GM12878 (cell line): ENCODE measurements at regions not wholly inside any gene's neighbourhood (a gene's known extent, or its start where the extent isn't known, plus 50 kb on each side); places are given as distances from the start of the nearest gene placed in this dataset.

ENCODE experiments used
- ATAC-seq: fragments of 200-7000 bp; cut with Tn5 transposase; 3 replicates; pipeline ENCODE4 v1.9.1; 2020; ENCODE audit warnings: mild to moderate bottlenecking, moderate library complexity
- BruUV-seq: library from RNA; stranded (reverse); fragments of 400-500 nt; replicated peaks from 2 replicates; lab custom pipeline; 2021; lab: Mats Ljungman, UMichigan
- CTCF ChIA-PET: fragments of 300-600 bp; sonication (Branson Sonifier 250); formaldehyde crosslinking; extraction: SDS; loops from one replicate; lab custom pipeline; 2021; ENCODE audit warnings: inconsistent platforms; lab: Yijun Ruan, JAX
- POLR2A ChIA-PET: fragments of 350-600 bp; formaldehyde crosslinking; extraction: SDS; loops from one replicate; lab custom pipeline; 2021; ENCODE audit warnings: inconsistent platforms; lab: Charles Lee
- RAD21 ChIA-PET: fragments of 300-600 bp; sonication (Branson Sonifier 250); formaldehyde crosslinking; loops from one replicate; lab custom pipeline; 2023; ENCODE audit warnings: antibody characterized with exemption; ENCODE audit not compliant: unreplicated experiment; lab: Charles Lee
- SMC1A ChIA-PET: fragments of 300-600 bp; sonication (Branson Sonifier 250); formaldehyde crosslinking; loops from one replicate; lab custom pipeline; 2023; ENCODE audit not compliant: unreplicated experiment, uncharacterized antibody; lab: Charles Lee
- DNase-seq: peaks from one replicate; pipeline ENCODE4 v3.0.0-alpha.2; 2011; ENCODE audit warnings: low read depth, low spot score
- FAIRE-seq: peaks from 3 replicates; lab custom pipeline; 2011; peaks lifted over from hg19 to GRCh38; lab: Jason Lieb, UNC
- H2AFZ ChIP-seq: 2 replicates; pipeline ENCODE4 v1.6.0; 2011; ENCODE audit warnings: low read depth, low read length, control low read depth; ENCODE audit not compliant: control insufficient read depth
- H3K27ac ChIP-seq: 2 replicates; pipeline ENCODE4 v1.5.1; 2011; ENCODE audit warnings: control low read depth; ENCODE audit not compliant: control insufficient read depth, insufficient read depth
- H3K27me3 ChIP-seq, 2 experiments: replicated peaks in 1 of 2; 2 replicates each; pipeline versions ENCODE4 v1.6.0 to v1.6.1; 2011; ENCODE audit warnings: low read length in 1 of 2; ENCODE audit not compliant: control insufficient read depth in 2 of 2, insufficient read depth in 2 of 2
- H3K36me3 ChIP-seq, 2 experiments: 2 replicates each; pipeline ENCODE4 v1.5.1; 2011; ENCODE audit warnings: low read length in 1 of 2; ENCODE audit not compliant: control insufficient read depth in 2 of 2, insufficient read depth in 2 of 2
- H3K4me1 ChIP-seq: 2 replicates; pipeline ENCODE4 v1.6.1; 2011; ENCODE audit warnings: mild to moderate bottlenecking, low read length, moderate library complexity, mixed read lengths; ENCODE audit not compliant: control insufficient read depth, insufficient read depth
- H3K4me2 ChIP-seq: 2 replicates; pipeline ENCODE4 v1.6.0; 2011; ENCODE audit warnings: control low read depth; ENCODE audit not compliant: control insufficient read depth, insufficient read depth
- H3K4me3 ChIP-seq: fragments of 200-600 bp; sonication (generic); 2 replicates; pipeline ENCODE4 v1.5.1; 2016
- H3K79me2 ChIP-seq: 2 replicates; pipeline ENCODE4 v1.6.0; 2011; ENCODE audit warnings: low read length; ENCODE audit not compliant: control insufficient read depth, insufficient read depth
- H3K9ac ChIP-seq: 2 replicates; pipeline ENCODE4 v1.8.0; 2011; ENCODE audit warnings: low read length, control low read depth, mixed read lengths; ENCODE audit not compliant: control insufficient read depth, insufficient read depth
- H3K9me3 ChIP-seq: replicated peaks from 3 replicates; pipeline ENCODE4 v1.5.1; 2011; ENCODE audit warnings: mild to moderate bottlenecking, low read length; ENCODE audit not compliant: control insufficient read depth, insufficient read depth
- H4K20me1 ChIP-seq: 2 replicates; pipeline ENCODE4 v1.6.0; 2011; ENCODE audit not compliant: control insufficient read depth, insufficient read depth
- BACH1 ChIP-seq: fragments of 450-650 bp; IDR thresholded peaks from 2 replicates; pipeline ENCODE4 v1.6.1; 2017; ENCODE audit warnings: mild to moderate bottlenecking, borderline replicate concordance
- BHLHE40 ChIP-seq, 2 experiments: fragments of 450-650 bp in 1 of 2; IDR thresholded peaks; 2 replicates each; pipeline ENCODE4 v1.6.1; 2011 to 2017; ENCODE audit warnings: low read depth in 2 of 2, borderline replicate concordance in 1 of 2, improper control_type of control experiment in 1 of 2, low read length in 1 of 2, mild to moderate bottlenecking in 1 of 2
- CHD2 ChIP-seq: IDR thresholded peaks from 2 replicates; pipeline ENCODE4 v1.6.1; 2011; ENCODE audit warnings: low read depth, low read length, improper control_type of control experiment, borderline replicate concordance
- CHD4 ChIP-seq: fragments of 200-600 bp; sonication (generic); IDR thresholded peaks from 2 replicates; pipeline ENCODE4 v1.6.1; 2016; ENCODE audit warnings: mild to moderate bottlenecking
- EZH2 ChIP-seq: IDR thresholded peaks from 2 replicates; pipeline ENCODE4 v1.6.1; 2012; ENCODE audit warnings: low read depth, mild to moderate bottlenecking, control low read depth, inconsistent platforms, low read length, borderline replicate concordance; ENCODE audit not compliant: control insufficient read depth
- FOS ChIP-seq: IDR thresholded peaks from 3 replicates; pipeline ENCODE4 v1.6.1; 2011; ENCODE audit warnings: borderline replicate concordance; ENCODE audit not compliant: insufficient read length; ENCODE audit errors: extremely low read depth
- GABPA ChIP-seq: IDR thresholded peaks from 2 replicates; pipeline ENCODE4 v1.6.1; 2014; ENCODE audit warnings: antibody characterized with exemption, low read depth, mild to moderate bottlenecking, inconsistent platforms
- IKZF1 ChIP-seq: fragments of 450-650 bp; conservative IDR thresholded peaks from 2 replicates; pipeline ENCODE4 v1.6.1; 2017; ENCODE audit warnings: antibody characterized with exemption, mild to moderate bottlenecking
- IRF4 ChIP-seq: IDR thresholded peaks from 2 replicates; pipeline ENCODE4 v1.6.1; 2011; ENCODE audit warnings: low read depth, low read length
- MTA3 ChIP-seq: IDR thresholded peaks from 2 replicates; pipeline ENCODE4 v1.6.1; 2012; ENCODE audit warnings: low read length, inconsistent platforms, borderline replicate concordance
- MYB ChIP-seq: fragments of 150-350 bp; IDR thresholded peaks from 2 replicates; pipeline ENCODE4 v1.6.1; 2014; ENCODE audit warnings: mild to moderate bottlenecking, low read depth, low read length, borderline replicate concordance
- NBN ChIP-seq: fragments of 450-650 bp; IDR thresholded peaks from 2 replicates; pipeline ENCODE4 v1.6.1; 2016
- NFYA ChIP-seq: IDR thresholded peaks from 2 replicates; pipeline ENCODE4 v1.6.1; 2011; ENCODE audit warnings: low read depth, mild to moderate bottlenecking, low read length, improper control_type of control experiment, borderline replicate concordance
- NR2C1 ChIP-seq: fragments of 450-650 bp; IDR thresholded peaks from 2 replicates; pipeline ENCODE4 v1.6.1; 2017; ENCODE audit warnings: antibody characterized with exemption, mild to moderate bottlenecking, moderate library complexity
- RBBP5 ChIP-seq: fragments of 200-600 bp; sonication (generic); conservative IDR thresholded peaks from 2 replicates; pipeline ENCODE4 v1.6.1; 2016
- SMC3 ChIP-seq: IDR thresholded peaks from 2 replicates; pipeline ENCODE4 v1.6.1; 2011; ENCODE audit warnings: low read length, improper control_type of control experiment, borderline replicate concordance
- ZNF207 ChIP-seq: fragments of 450-650 bp; IDR thresholded peaks from 2 replicates; pipeline ENCODE4 v1.6.1; 2014; ENCODE audit warnings: antibody characterized with exemption, mild to moderate bottlenecking, borderline replicate concordance
- WGBS: methylation state at CpG from one replicate; pipeline ENCODE4 v1.1.6; 2016; ENCODE audit warnings: low lambda C conversion rate; ENCODE audit not compliant: insufficient replicate concordance, insufficient coverage; ENCODE audit errors: missing lambda C conversion rate; 5-methylcytosine and 5-hydroxymethylcytosine counted together
- in situ Hi-C: fragments of 300-500 bp; cut with MboI; formaldehyde crosslinking; loops from 9 replicates; pipeline ENCODE4 v1.14.3; 2018; ENCODE audit warnings: mixed read lengths
- intact Hi-C: fragments of 100-400 bp; cut with micrococcal nuclease; formaldehyde crosslinking; loops from one replicate; pipeline ENCODE4 v1.14.2; 2022; ENCODE audit not compliant: unreplicated experiment
- TF ChIP-seq, protein P1 (sequence below): IDR thresholded peaks from 2 replicates; pipeline ENCODE4 v1.6.1; 2012; ENCODE audit warnings: mild to moderate bottlenecking, low read depth, low read length

DNA sequence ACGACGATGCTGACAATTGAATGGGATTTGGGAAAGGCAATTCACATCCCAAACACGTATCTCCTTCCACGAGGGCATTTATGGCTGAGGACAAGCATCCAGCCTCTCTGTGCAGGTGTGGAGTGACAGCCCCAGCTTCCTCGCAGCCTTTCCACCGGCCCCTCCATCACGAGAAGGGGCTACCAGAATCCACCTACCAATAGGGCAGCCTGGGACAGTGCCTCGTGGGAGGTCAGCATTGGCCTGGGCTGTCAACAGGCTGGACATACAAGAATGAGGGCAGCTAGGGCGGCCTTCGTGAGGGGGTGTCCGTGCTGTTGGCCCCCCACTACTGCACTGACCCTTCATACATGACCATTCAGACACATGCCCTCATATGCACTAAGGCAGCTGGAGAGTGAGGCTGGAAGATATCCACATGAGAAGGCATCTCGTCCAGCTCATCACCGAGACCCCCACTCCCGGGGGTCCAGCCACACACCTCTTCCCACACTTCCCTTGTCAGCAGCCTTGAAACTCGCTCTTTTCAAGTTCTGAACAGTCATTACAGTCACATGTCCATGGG is 81.0 kb upstream of the ADRA2C start:
- WGBS = 3% methylated on average over 15 of the region's 15 CpGs
- Histone ChIP-seq H3K79me2 (no peaks in the 10 kb centered on the region), H3K27ac (no peak overlapping the region), H3K9me3 (no peaks in the 10 kb centered on the region), H4K20me1 (no peaks in the 10 kb centered on the region), H3K9ac (no peak overlapping the region), H3K27me3 (no peaks in the 10 kb centered on the region; a peak in 1 of 4 replicates), H3K36me3 (no peaks in the 10 kb centered on the region), H2AFZ (no peak overlapping the region), H3K4me2 (no peak overlapping the region), H3K4me1 (no peaks in the 10 kb centered on the region), H3K4me3 (no peak overlapping the region)
- TF ChIP-seq IKZF1 (no peak), RBBP5 (no peak), SMC3 (no peak), ZNF207 (no peak), FOS (no peak), BHLHE40 (IDR thresholded peaks at IDR 0.05; ENCODE audit: borderline replicate concordance in 1 of 2, low read depth in 2 of 2, low read length in 1 of 2) (no peak), NFYA (no peak)
- no peak for DNase-seq
- ChIA-PET POLR2A (no interaction called here), CTCF (no interaction called here), RAD21 (no interaction called here), SMC1A (no interaction called here)
- in situ Hi-C loops (no loop called here), intact Hi-C loops (no loop called here)
- ATAC-seq = no peak
- FAIRE-seq = no peak
- BruUV-seq = no TSS peak

DNA sequence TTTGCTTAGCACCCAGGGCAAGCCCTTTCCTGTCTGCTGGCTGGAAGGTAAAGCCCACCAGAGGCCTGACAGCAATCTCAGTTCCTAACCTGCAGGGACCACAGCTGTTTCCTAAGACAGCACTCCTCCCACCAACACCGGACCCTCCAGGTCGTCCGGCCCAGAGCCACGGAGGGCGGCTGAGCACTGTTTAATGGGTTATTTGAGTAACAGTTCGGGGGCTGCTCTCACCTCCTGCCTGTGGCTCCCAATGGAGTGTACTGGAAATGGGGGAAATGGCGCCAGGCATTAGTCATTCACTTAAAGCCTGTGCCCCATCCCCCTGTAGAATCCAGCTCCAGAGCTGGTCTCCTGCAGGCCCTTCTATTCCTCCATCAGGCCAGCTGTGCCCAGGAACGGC is 81.6 kb upstream of the ADRA2C start:
- Histone ChIP-seq H3K27me3 (no peaks in the 10 kb centered on the region; a peak in 1 of 4 replicates), H3K4me3 (no peak overlapping the region), H3K4me1 (no peaks in the 10 kb centered on the region), H3K79me2 (no peaks in the 10 kb centered on the region), H2AFZ (no peak overlapping the region), H3K36me3 (no peaks in the 10 kb centered on the region), H3K9me3 (no peaks in the 10 kb centered on the region), H3K27ac (no peak overlapping the region), H3K9ac (no peak overlapping the region), H4K20me1 (no peaks in the 10 kb centered on the region), H3K4me2 (no peak overlapping the region)
- no peak for ATAC-seq
- ChIA-PET POLR2A (no interaction called here), SMC1A (no interaction called here), CTCF (no interaction called here), RAD21 (no interaction called here)
- intact Hi-C loops = no loop called here
- in situ Hi-C loops = no loop called here
- WGBS = 21% methylated on average over 8 of the region's 8 CpGs
- no peak for DNase-seq
- BruUV-seq = no TSS peak
- no peak for FAIRE-seq
- TF ChIP-seq CHD2 (no peak), GABPA (no peak), MTA3 (no peak), BACH1 (no peak), NBN (no peak), MYB (no peak), CHD4 (no peak), EZH2 (no peak), NR2C1 (no peak), IRF4 (no peak)
- TF ChIP-seq, protein P1, sequence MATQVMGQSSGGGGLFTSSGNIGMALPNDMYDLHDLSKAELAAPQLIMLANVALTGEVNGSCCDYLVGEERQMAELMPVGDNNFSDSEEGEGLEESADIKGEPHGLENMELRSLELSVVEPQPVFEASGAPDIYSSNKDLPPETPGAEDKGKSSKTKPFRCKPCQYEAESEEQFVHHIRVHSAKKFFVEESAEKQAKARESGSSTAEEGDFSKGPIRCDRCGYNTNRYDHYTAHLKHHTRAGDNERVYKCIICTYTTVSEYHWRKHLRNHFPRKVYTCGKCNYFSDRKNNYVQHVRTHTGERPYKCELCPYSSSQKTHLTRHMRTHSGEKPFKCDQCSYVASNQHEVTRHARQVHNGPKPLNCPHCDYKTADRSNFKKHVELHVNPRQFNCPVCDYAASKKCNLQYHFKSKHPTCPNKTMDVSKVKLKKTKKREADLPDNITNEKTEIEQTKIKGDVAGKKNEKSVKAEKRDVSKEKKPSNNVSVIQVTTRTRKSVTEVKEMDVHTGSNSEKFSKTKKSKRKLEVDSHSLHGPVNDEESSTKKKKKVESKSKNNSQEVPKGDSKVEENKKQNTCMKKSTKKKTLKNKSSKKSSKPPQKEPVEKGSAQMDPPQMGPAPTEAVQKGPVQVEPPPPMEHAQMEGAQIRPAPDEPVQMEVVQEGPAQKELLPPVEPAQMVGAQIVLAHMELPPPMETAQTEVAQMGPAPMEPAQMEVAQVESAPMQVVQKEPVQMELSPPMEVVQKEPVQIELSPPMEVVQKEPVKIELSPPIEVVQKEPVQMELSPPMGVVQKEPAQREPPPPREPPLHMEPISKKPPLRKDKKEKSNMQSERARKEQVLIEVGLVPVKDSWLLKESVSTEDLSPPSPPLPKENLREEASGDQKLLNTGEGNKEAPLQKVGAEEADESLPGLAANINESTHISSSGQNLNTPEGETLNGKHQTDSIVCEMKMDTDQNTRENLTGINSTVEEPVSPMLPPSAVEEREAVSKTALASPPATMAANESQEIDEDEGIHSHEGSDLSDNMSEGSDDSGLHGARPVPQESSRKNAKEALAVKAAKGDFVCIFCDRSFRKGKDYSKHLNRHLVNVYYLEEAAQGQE = no peak
